Fibroblast of gingiva (primary cell): ENCODE measurements at regions not wholly inside any gene's neighbourhood (a gene's known extent, or its start where the extent isn't known, plus 50 kb on each side); places are given as distances from the start of the nearest gene placed in this dataset.
"Not testable (repeated sequence)": the region's sequence is repeated elsewhere in the genome, so short reads cannot be mapped to it uniquely, and the experiment has no call there.

ENCODE experiments used
- DNase-seq: peaks from one replicate; pipeline ENCODE4 v3.0.0-alpha.2; 2011; ENCODE audit warnings: low read depth

- not testable (repeated sequence) for DNase-seq
These were observed 315.9 kb upstream of the ESRRG start for GRCh38 chr1:217039139-217039538.

GRCh38 chr1:217036757-217037156 is 313.5 kb upstream of the ESRRG start:
- no peak for DNase-seq

- DNase-seq = no peak
These were observed 309.6 kb upstream of the ESRRG start for GRCh38 chr1:217032715-217033367.

GRCh38 chr1:217029281-217030157 is 306.3 kb upstream of the ESRRG start:
- no peak for DNase-seq

- DNase-seq = no peak
These were observed 304.3 kb upstream of the ESRRG start for GRCh38 chr1:217027403-217028080.

- DNase-seq = no peak
These were observed 303.3 kb upstream of the ESRRG start for GRCh38 chr1:217026531-217026930.

- DNase-seq = no peak
These were observed 302.2 kb upstream of the ESRRG start for GRCh38 chr1:217025381-217025780.

DNA sequence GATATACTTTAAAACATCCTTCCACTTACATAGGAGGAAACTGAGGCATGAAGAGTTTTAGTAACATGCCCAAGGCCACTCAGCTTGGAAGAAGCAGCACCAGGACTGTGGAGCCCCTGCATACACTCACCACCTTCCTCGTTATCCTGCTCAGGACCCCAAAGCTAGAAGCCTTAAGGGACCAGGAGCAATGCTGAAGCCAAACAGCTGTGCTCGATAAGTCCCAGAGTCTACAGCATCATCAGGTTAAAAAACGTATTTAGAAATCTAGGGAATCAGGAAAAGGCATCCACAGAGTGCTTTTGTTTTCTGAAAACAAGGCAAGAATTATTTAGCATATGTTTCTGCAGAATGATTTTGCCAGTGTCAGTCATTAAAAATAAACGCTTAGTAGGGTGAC is 301.7 kb upstream of the ESRRG start:
- no peak for DNase-seq

DNA sequence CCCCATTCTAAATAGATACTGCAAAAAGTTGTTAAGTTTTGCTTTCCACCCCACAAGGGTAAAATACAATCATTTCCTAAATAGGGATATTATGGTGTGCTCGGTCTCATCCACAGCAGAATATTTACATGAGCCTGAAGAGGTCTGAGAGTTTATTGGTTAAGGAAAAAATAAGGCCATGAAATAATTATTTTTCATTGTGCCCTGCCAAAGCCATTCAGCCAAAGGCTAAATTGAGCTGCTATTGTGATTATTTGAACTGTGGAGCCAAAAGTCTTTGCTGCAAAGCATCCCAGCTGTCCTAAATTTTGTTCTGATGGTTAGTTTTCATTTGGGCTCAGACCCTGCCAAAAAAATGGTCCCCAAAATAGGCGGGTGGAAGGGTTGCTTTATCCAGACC is 298.7 kb upstream of the ESRRG start:
- no peak for DNase-seq

DNA sequence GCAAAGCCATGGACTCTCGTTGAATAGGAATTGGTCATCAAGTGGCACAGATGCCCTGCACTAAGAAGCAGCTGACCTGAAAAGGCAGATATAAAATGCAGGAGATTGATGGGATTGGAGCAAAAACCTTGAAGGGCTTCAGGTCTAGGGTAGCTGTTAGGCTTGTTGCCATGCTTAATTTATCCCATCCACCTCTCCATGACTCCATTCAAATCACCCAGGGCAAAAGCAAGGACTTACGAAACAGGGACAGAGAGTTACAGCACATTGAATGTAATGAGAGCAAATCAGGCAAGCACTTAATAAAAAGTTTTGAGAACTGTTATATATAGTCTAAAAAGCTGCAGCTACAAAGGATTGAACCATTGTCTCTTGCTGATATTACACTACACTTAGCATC is 298.2 kb upstream of the ESRRG start:
- DNase-seq = no peak

GRCh38 chr1:217019475-217019874 is 296.2 kb upstream of the ESRRG start:
- no peak for DNase-seq

GRCh38 chr1:217018648-217019047 is 295.4 kb upstream of the ESRRG start:
- no peak for DNase-seq

DNA sequence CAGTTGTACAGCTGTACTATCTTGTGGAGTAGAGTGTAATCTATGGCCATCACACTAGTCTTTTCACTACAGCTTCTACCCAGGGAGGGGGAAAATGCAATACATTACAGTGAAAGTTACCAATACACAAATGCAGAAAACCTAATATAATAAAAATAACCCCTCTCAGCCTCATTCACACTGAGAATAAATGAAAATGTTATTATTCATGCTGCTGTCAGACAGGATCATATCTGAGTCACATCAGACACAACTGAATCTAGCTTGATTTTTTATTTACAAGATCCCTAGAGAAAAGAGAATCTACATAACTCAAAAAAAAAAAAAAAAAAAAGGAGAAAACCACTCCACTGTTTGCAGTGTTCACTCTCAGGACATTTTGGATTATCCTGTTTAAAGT is 293.9 kb upstream of the ESRRG start:
- no peak for DNase-seq

- no peak for DNase-seq
These were observed 290.8 kb upstream of the ESRRG start for GRCh38 chr1:217014066-217014465.

GRCh38 chr1:217012659-217013058 is 289.4 kb upstream of the ESRRG start:
- no peak for DNase-seq

DNA sequence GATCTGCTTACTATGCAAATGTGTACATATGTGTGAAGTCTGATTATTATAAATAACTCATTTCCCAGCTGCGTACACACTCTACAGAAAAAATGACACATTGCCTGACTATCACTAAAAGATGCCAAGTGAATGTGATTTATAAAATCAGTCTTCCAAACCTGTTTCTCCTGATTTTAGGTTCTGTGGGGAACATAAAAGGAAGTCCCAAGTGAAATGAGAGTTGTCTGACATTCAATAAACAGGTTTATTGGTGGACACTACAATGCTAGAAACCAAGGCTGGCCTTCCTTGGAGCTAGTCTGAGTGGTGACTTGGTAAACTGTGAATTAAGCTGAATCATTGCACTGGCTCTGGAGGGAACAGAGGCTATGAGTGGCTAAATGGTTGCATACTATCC is 287.9 kb upstream of the ESRRG start:
- no peak for DNase-seq

DNA sequence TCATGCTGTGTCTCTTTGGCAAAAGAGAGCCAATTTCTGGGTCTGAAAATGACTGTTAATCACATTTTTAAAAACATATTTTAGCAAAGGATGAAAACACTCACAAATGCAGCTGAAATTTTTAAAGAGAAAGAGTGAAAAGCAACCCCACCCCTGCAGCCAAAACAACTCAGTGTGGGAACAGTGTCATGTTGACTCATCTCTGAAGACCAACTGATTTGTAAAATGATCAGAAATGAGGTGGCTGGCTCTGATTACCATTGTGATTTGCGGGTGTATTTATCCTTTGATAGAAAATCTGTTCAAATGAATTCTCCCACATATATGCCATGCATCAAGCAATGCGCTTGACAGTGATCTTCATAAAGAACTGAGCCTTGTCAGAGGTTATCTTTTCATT is 287.0 kb upstream of the ESRRG start:
- no peak for DNase-seq

- no peak for DNase-seq
These were observed 286.1 kb upstream of the ESRRG start for GRCh38 chr1:217009376-217009775.

GRCh38 chr1:217004776-217005436 is 281.7 kb upstream of the ESRRG start:
- no peak for DNase-seq

DNA sequence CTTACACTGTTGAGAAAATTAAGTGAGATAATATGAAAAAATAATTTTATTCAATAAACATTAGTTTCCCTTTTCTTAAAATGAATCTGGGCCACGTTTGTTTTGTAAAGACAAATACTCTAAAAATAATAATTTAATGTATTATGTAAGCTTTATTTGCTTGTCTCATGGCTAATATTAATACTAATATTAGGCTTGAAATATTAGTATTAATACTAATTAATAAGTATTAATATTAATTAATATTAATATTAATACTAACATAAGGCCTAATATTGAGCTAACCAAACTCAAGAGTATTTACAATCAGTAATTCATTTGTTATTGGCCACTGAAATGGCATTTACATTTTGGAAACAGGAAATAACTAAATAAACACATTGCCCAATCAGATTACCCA is 280.1 kb upstream of the ESRRG start:
- DNase-seq = no peak

GRCh38 chr1:216997831-216998230 is 274.6 kb upstream of the ESRRG start:
- no peak for DNase-seq

DNA sequence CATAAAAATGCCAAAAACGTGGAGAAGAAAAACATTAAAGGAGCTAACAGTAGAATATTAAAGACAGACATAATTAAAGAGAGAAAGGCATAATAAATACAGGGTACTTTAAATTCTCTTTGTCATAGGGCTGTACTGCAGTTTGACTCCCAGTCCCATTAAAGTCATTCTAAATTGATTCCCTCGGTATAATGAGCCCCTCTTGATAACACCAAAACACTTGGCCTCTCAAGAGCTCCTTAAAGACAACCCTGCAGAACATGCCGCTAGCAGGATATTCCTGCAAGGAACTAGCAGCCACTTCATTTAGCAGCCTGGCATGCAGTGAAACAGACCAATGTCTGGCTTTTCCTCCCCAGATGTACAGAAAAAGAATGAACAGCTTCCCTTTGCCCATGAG is 273.8 kb upstream of the ESRRG start:
- DNase-seq = no peak

- no peak for DNase-seq
These were observed 261.3 kb upstream of the ESRRG start for GRCh38 chr1:216984536-216984935.
